GM19395 (cell line): ENCODE measurements at regions not wholly inside any gene's neighbourhood (a gene's known extent, or its start where the extent isn't known, plus 50 kb on each side); places are given as distances from the start of the nearest gene placed in this dataset.
"Not testable (repeated sequence)": the region's sequence is repeated elsewhere in the genome, so short reads cannot be mapped to it uniquely, and the experiment has no call there.

Experiments
- ATAC-seq: cut with Tn5 transposase; IDR thresholded peaks from one replicate; pipeline ENCODE4 v1.9.1; 2021; ENCODE audit warnings: mild to moderate bottlenecking, moderate library complexity; ENCODE audit not compliant: unreplicated experiment

GRCh38 chr4:189207872-189208271 lies 732.8 kb upstream of the FRG1 start:
- ATAC-seq = no peak

- no peak for ATAC-seq
Observed at GRCh38 chr4:189215574-189215973, 725.1 kb upstream of the FRG1 start.

- no peak for ATAC-seq
Observed at GRCh38 chr4:189221691-189222090, 719.0 kb upstream of the FRG1 start.

GRCh38 chr4:189228726-189229125 lies 711.9 kb upstream of the FRG1 start:
- ATAC-seq = no peak

- no peak for ATAC-seq
Observed at GRCh38 chr4:189232274-189232673, 708.4 kb upstream of the FRG1 start.

- not testable (repeated sequence) for ATAC-seq
Observed at GRCh38 chr4:189233754-189234153, 706.9 kb upstream of the FRG1 start.

GRCh38 chr4:189234948-189235347 lies 705.7 kb upstream of the FRG1 start:
- ATAC-seq = not testable (repeated sequence)

- ATAC-seq = no peak
Observed at GRCh38 chr4:189235599-189235998, 705.1 kb upstream of the FRG1 start.

GRCh38 chr4:189236321-189236720 lies 704.4 kb upstream of the FRG1 start:
- not testable (repeated sequence) for ATAC-seq

- no peak for ATAC-seq
Observed at GRCh38 chr4:189237340-189237739, 703.3 kb upstream of the FRG1 start.

GRCh38 chr4:189255636-189256035 lies 685.0 kb upstream of the FRG1 start:
- no peak for ATAC-seq

GRCh38 chr4:189261475-189261874 lies 679.2 kb upstream of the FRG1 start:
- ATAC-seq = no peak

GRCh38 chr4:189265515-189265914 lies 675.2 kb upstream of the FRG1 start:
- ATAC-seq = no peak

- no peak for ATAC-seq
Observed at GRCh38 chr4:189267312-189267965, 673.2 kb upstream of the FRG1 start.

- ATAC-seq = no peak
Observed at GRCh38 chr4:189278597-189279165, 662.0 kb upstream of the FRG1 start.

GRCh38 chr4:189279188-189279587 lies 661.5 kb upstream of the FRG1 start:
- no peak for ATAC-seq

GRCh38 chr4:189285377-189285776 lies 655.3 kb upstream of the FRG1 start:
- no peak for ATAC-seq

- no peak for ATAC-seq
Observed at GRCh38 chr4:189291939-189292338, 648.7 kb upstream of the FRG1 start.

- ATAC-seq = no peak
Observed at GRCh38 chr4:189293459-189293858, 647.2 kb upstream of the FRG1 start.

- no peak for ATAC-seq
Observed at GRCh38 chr4:189294574-189294973, 646.1 kb upstream of the FRG1 start.

GRCh38 chr4:189299706-189300105 lies 641.0 kb upstream of the FRG1 start:
- no peak for ATAC-seq

GRCh38 chr4:189301692-189302091 lies 639.0 kb upstream of the FRG1 start:
- no peak for ATAC-seq

GRCh38 chr4:189302719-189303118 lies 638.0 kb upstream of the FRG1 start:
- no peak for ATAC-seq
